ENCODE measurements at regions not wholly inside any gene's neighbourhood (a gene's known extent, or its start where the extent isn't known, plus 50 kb on each side); places are given as distances from the start of the nearest gene placed in this dataset.

DNA sequence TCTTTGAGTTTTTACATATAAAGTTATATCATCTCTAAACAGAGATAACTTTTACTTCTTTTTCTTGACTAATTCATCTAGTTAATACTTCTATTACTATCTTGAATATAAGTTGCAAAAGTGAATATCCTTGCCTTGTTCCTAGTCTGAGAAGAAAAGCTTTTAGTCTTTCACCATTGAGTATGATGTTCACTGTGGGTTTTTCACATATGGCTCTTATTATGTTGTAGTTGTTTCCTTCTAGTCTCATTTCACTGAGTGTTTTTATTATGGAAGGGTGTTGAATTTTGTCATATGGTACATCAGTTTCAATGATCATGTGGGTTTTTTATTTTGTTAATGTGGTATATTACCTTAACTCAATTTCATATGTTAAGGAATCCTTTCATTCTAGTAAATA lies 488.3 kb downstream of the COL12A1 start:
- Histone ChIP-seq H3K27me3 (ENCODE audit: insufficient read depth, low read depth, low read length) (no peaks in the 10 kb centered on the region), H3K9me3 (ENCODE audit: low read length) (no peaks in the 10 kb centered on the region), H3K9ac (ENCODE audit: low read length) (no peak overlapping the region), H3K79me2 (replicated peaks; ENCODE audit: insufficient read depth, low read length) (no peaks in the 10 kb centered on the region), H2AFZ (ENCODE audit: low read depth, low read length) (no peak overlapping the region), H3K27ac (ENCODE audit: low read length) (no peak overlapping the region), H3K4me3 (ENCODE audit: low read length) (no peak overlapping the region), H3K36me3 (ENCODE audit: insufficient read depth, low read length) (no peaks in the 10 kb centered on the region), H4K20me1 (ENCODE audit: insufficient read depth) (no peaks in the 10 kb centered on the region), H3K4me2 (ENCODE audit: low read length) (no peak overlapping the region), H3F3A (ENCODE audit: insufficient read depth, low read length, poor library complexity, severe bottlenecking) (no peaks in the 10 kb centered on the region), H3K9me2 (ENCODE audit: insufficient read depth, low read length) (no peaks in the 10 kb centered on the region)
- TF ChIP-seq, protein P1, sequence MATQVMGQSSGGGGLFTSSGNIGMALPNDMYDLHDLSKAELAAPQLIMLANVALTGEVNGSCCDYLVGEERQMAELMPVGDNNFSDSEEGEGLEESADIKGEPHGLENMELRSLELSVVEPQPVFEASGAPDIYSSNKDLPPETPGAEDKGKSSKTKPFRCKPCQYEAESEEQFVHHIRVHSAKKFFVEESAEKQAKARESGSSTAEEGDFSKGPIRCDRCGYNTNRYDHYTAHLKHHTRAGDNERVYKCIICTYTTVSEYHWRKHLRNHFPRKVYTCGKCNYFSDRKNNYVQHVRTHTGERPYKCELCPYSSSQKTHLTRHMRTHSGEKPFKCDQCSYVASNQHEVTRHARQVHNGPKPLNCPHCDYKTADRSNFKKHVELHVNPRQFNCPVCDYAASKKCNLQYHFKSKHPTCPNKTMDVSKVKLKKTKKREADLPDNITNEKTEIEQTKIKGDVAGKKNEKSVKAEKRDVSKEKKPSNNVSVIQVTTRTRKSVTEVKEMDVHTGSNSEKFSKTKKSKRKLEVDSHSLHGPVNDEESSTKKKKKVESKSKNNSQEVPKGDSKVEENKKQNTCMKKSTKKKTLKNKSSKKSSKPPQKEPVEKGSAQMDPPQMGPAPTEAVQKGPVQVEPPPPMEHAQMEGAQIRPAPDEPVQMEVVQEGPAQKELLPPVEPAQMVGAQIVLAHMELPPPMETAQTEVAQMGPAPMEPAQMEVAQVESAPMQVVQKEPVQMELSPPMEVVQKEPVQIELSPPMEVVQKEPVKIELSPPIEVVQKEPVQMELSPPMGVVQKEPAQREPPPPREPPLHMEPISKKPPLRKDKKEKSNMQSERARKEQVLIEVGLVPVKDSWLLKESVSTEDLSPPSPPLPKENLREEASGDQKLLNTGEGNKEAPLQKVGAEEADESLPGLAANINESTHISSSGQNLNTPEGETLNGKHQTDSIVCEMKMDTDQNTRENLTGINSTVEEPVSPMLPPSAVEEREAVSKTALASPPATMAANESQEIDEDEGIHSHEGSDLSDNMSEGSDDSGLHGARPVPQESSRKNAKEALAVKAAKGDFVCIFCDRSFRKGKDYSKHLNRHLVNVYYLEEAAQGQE (IDR thresholded peaks at IDR 0.05; ENCODE audit: borderline replicate concordance), result no peak
- TF ChIP-seq TAF1 (IDR thresholded peaks at IDR 0.05; ENCODE audit: low read depth) (no peak), EZH2 (IDR thresholded peaks at IDR 0.05; ENCODE audit: borderline replicate concordance, insufficient read depth, low read length, poor library complexity, severe bottlenecking) (no peak), POLR2AphosphoS5 (IDR thresholded peaks at IDR 0.05) (no peak), MXI1 (conservative IDR thresholded peaks at IDR 0.05; ENCODE audit: poor library complexity, severe bottlenecking) (no peak), EP300 (conservative IDR thresholded peaks at IDR 0.05; ENCODE audit: poor library complexity, severe bottlenecking) (no peak), RAD21 (conservative IDR thresholded peaks at IDR 0.05) (no peak), SMC3 (conservative IDR thresholded peaks at IDR 0.05; ENCODE audit: poor library complexity) (no peak)
- TF ChIP-seq, protein P2, sequence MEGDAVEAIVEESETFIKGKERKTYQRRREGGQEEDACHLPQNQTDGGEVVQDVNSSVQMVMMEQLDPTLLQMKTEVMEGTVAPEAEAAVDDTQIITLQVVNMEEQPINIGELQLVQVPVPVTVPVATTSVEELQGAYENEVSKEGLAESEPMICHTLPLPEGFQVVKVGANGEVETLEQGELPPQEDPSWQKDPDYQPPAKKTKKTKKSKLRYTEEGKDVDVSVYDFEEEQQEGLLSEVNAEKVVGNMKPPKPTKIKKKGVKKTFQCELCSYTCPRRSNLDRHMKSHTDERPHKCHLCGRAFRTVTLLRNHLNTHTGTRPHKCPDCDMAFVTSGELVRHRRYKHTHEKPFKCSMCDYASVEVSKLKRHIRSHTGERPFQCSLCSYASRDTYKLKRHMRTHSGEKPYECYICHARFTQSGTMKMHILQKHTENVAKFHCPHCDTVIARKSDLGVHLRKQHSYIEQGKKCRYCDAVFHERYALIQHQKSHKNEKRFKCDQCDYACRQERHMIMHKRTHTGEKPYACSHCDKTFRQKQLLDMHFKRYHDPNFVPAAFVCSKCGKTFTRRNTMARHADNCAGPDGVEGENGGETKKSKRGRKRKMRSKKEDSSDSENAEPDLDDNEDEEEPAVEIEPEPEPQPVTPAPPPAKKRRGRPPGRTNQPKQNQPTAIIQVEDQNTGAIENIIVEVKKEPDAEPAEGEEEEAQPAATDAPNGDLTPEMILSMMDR (IDR thresholded peaks at IDR 0.05; ENCODE audit: poor library complexity, severe bottlenecking), result no peak

DNA sequence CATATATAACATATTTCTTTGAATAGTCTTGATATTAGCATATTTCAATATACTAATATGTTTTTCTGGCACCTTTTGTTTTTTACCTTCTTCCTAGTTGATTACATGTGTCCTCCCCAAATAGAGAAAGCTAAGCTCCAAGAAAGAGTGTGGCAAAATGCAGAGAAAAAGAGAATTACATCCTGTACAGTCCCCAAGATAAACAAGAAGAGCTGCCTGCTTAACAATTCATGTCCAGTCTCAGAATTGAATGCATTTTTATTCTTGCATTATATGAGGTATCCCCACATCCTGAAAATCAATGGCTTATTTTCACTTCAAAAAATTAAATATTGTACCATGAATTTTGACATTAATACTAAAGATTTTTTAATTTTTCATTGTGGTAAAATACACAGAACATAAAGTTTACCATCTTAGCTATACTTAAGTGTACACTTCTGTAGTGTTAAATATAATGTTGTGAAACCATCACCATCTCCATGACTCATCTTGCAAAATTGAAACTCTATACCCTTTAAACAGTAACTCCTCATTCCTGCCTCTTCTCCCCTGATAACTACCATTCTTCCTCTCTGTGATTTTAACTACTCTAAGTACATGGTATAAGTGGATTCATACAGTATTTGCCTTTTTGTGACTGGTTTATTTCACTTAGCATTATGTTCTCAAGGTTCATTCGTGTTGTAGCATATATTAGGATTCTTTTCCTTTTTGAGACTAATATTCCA lies 490.3 kb downstream of the COL12A1 start:
- Histone ChIP-seq H3K27me3 (ENCODE audit: insufficient read depth, low read depth, low read length) (no peaks in the 10 kb centered on the region), H3K4me3 (ENCODE audit: low read length) (no peak overlapping the region), H3K27ac (ENCODE audit: low read length) (no peak overlapping the region), H2AFZ (ENCODE audit: low read depth, low read length) (no peak overlapping the region), H4K20me1 (ENCODE audit: insufficient read depth) (no peaks in the 10 kb centered on the region), H3K9me2 (ENCODE audit: insufficient read depth, low read length) (no peaks in the 10 kb centered on the region), H3K9me3 (ENCODE audit: low read length) (no peaks in the 10 kb centered on the region), H3K36me3 (ENCODE audit: insufficient read depth, low read length) (no peaks in the 10 kb centered on the region), H3K9ac (ENCODE audit: low read length) (no peak overlapping the region), H3K79me2 (replicated peaks; ENCODE audit: insufficient read depth, low read length) (no peaks in the 10 kb centered on the region), H3K4me2 (ENCODE audit: low read length) (no peak overlapping the region), H3F3A (ENCODE audit: insufficient read depth, low read length, poor library complexity, severe bottlenecking) (no peaks in the 10 kb centered on the region)
- TF ChIP-seq RAD21 (conservative IDR thresholded peaks at IDR 0.05), result no peak
- TF ChIP-seq, protein P2 (IDR thresholded peaks at IDR 0.05; ENCODE audit: poor library complexity, severe bottlenecking), result no peak
- no peak for TF ChIP-seq MXI1 (conservative IDR thresholded peaks at IDR 0.05; ENCODE audit: poor library complexity, severe bottlenecking)
- no peak for TF ChIP-seq EP300 (conservative IDR thresholded peaks at IDR 0.05; ENCODE audit: poor library complexity, severe bottlenecking)
- TF ChIP-seq POLR2AphosphoS5 (IDR thresholded peaks at IDR 0.05), result no peak
- TF ChIP-seq EZH2 (IDR thresholded peaks at IDR 0.05; ENCODE audit: borderline replicate concordance, insufficient read depth, low read length, poor library complexity, severe bottlenecking), result no peak
- TF ChIP-seq SMC3 (conservative IDR thresholded peaks at IDR 0.05; ENCODE audit: poor library complexity), result no peak

Data from neural cell (in vitro differentiated cells).